DLD1 (cell line): ENCODE measurements at regions not wholly inside any gene's neighbourhood (a gene's known extent, or its start where the extent isn't known, plus 50 kb on each side); places are given as distances from the start of the nearest gene placed in this dataset.

Source experiments
- in situ Hi-C: cut with HindIII; loops from 2 replicates; pipeline ENCODE4 v1.10.0; 2017; ENCODE audit warnings: low sequenced_read_pairs

DNA sequence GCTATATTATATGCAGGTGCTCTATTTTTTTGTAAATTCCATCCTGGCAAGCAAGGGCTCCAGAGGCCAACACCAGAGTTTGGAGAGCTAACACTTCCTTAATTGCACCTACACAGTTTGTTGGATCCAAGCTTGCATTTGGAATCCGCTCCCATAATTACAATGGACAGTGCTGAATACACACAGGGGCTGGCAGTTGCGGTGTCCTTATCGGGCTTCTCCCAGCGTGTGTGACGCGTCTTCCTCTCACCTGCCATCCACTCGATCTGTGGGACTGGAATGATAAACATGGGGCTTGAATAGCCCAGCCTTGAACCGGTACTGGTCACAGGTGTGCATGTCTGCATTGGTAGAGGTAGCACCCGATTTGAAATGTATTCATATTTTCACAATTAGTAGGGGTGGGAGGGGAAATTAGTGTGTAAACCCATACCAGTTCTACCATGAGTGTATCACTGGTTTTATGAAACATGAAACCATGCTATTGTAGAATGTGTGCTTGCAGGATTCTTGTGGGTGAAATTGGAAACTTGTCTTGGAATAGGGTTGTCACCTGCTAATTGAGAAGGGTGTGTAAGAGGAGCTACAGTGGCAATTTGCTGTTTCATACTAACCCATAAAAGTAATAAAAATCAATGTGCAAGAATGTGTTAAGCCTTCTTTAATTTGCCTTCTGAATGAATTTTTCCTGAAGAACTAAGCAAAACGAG is 316.5 kb downstream of the WDR11 start:
- in situ Hi-C loops: no loop called here

DNA sequence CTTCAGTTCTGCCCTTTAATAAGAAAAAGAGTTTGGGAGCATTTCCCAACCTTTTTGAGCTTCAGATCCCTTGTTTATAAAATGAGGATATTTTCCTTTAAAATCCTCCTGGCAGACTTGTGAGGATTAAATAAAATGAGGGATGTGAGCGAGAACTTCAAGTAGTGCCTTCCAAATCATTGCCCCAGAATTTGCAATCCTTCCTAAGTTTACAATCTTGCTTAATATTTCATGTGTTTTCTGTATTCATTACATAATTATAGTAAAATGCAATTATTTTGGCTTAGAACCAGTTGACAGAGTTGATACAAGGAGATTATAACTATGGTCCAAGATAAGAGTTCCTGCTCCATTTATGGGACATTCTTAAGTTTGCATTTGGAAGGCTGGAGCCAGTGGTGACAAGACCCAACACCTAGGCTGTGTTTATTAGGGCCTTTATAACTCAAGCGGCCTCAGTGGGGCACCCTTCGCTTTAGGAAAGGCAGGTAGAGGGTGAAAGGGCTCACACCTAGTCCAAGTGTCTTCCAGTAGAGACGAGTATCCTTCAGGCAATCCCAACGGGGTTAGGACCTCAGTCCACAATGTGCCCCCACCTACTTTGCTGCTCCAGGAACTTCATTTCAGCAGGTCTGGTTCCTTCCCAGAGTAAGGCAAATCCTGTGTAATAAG is 317.5 kb downstream of the WDR11 start:
- in situ Hi-C loops: no loop called here

DNA sequence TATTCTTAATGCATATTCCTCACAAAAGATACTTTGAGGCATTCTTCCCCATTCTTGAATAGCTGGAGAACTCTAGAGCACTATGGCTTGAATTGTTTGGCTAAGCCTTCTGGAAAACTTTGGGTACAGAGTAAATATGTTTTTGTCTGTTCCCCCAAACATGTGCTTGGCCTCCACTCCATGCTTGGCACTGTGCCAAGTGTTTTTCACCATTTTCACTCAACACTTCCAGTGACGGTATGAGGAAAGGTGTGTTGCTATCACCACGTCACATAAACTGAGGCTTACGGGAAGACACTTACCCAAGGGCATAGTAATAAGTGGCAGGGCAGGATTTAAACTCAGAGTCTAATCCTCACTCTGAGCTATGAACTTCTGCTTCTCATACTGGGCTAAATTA is 318.2 kb downstream of the WDR11 start:
- in situ Hi-C loops: no loop called here

DNA sequence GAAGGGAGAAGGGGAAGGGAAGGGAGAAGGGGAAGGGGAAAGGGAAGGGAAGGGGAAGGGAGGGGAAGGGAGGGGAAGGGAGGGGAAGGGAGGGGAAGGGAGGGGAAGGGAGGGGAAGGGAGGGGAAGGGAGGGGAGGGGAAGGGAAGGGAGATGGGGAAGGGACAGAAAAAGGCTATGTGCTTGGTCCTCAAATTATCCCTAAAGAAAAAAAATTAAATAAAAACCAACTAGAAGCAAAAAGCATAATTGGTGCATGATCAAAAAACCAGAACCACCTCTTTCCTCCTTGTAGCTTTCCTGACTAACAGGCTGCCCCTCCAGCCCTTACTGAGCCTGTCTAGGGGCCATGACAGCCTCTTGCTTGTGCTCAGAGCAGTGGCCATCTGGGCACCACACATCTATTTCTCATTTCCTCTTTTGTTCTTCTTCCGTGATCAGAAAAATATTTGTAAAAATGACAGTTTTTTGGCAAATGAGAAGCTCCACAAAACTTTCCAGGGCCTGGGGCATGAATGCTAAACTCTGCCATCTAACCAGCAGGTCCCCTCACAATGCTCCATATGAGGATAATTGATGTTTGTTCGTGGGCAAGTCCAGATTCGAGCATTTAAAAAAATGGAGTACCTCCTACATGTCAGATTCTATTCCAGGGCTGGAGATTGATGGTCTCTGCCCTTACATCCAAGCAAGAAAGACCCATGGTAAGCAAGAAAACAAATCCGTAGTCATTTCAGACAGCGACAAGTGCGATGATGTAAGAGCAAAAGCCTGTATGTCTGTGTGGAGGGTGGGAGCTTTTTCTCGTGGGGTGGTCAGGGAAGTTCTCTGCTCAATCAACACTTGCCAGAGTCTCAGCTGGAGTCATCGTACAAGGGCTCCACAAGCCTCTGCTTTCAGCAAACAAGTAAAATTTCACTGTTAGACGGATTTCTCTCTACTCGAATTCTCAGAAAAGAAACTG is 320.9 kb downstream of the WDR11 start:
- in situ Hi-C loops: no loop called here

DNA sequence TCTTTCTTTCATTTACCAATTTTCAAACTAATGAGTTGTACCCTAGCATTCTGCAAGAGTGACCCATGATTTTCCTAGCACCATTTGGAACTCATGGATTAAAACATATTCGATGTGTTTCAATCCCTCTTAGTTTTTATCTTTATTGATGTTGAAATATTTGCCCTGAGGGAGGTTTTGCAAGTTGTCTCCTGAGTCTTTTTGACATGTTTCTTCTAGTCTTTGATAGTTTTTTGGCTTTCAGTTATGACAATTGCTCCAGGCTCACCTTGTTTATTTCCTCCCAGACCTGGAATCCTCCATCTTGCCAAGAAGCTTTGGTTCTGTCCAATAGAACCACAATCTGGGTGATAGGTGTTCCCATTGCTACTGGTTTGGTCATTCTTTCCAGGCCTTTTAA is 327.8 kb downstream of the WDR11 start:
- in situ Hi-C loops: no loop called here

DNA sequence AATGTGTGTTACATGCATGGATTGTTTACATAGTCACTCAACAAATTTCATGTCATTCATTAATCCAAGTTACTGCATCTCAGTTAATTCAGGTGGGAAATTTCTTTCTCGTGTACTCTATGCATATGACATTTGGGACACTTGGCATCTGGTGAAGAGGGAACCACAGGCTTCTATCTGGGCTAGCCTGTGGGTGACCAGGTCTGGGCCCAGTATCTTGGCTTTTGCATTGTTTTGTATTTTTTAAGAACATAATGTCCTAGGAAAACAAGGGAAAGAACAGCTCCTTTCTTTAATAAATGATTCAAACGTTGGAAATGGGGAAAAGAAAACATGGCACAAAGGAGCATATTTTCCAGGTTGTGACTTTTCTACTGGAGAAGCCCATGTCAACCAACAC is 331.1 kb downstream of the WDR11 start:
- in situ Hi-C loops: no loop called here

DNA sequence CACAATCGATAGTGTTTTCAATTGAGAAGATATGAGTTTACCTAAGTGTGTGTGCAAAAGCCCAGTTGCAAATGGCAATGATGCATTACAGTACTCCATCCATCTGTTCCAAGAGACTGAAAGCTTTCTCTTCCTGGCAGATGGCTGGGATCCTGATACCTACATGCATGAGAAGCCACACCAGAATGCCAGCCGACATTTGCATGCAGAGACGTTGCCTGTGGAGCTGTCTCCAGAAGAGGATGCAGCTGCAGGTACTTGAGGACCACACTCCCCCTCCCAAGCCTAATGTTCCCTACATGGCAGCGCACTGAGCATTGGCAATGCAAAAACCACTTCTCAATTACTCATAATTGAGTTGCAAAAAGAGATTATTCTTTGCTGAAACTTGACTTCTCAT is 332.1 kb downstream of the WDR11 start:
- in situ Hi-C loops: no loop called here

DNA sequence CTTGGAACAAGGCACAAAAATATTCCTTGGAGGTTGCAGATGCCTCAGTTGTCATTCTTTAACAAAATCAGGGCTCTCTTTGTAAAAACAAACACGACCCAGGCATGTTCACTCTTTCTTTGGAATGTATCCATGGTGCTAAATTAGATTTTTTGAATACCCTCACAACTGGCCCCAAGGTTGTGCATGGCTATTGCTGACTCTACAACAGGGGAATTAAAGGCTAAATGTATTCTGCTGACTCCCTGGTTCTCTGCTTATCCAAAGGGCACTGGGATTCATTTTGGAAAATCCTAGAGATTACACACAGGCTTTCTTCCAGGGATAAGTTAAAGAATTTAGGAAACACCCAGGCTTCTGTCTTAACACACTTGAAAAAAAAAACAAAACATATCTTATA is 332.5 kb downstream of the WDR11 start:
- in situ Hi-C loops: no loop called here

DNA sequence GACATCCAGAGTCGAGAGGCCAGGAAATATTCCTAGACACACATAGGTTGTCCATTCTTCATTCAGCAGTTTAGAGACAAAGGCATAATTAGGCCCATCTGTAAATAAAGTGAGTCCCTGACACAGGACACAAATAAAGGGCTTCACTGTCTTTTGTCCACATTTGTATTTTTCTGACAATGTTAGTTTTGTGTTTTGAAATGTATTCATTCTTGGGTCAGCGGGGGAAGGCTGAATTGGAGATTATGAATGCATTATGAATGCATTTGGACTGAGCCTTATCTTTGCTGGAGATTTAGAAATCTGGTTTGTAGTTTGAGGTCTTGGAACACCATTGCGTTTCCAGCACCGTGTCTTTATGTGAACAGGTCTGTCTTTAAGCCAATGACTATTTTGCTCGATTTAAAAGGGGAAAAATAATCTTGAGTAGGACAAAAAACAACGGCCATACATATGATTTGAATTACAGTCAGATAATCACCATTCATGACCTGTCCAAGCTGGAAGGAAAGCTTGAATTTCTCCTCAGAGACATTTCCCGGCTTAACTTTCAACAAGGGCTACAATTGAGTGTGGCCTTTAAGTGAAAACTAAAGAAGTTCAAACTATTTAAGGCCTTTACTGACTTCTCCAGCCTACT is 334.8 kb downstream of the WDR11 start:
- in situ Hi-C loops: no loop called here

DNA sequence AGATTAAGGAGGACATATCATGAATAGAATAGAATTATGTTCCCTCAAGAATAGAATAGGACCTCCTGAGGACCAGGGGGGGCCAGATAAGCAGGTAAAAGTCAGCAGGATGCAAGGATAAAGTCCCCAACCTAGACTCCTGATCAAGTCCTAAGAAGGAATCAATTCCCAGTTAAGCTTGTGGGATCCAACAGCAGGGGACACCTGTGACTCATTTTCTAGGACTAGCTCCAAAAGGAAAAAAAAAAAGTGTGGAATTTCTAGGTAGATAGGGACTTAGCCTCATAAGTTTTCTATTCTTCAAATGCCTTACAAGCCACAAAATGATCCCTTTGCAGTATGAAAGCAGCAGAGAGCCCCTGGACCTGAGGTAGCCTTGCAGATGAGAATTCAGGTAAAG is 336.2 kb downstream of the WDR11 start:
- in situ Hi-C loops: no loop called here

DNA sequence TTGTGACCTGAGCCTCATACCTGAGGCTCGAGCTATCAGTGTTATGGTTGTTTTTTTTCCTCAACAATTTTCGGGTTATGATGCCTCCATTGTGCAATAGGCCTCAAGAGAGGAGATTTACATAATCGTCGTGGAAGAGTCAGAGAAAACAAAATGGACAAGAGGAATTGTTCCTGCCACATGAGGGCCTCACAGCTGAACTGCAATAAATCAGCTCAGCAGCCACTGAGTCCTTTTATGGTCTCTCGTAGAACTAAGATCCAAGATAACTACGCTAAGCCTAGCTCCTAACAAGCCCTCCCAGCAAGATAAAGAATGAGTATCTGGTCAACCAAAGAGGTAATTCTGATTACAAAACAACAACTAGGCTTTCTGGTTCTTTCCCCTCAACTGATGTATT is 336.8 kb downstream of the WDR11 start:
- in situ Hi-C loops: no loop called here

DNA sequence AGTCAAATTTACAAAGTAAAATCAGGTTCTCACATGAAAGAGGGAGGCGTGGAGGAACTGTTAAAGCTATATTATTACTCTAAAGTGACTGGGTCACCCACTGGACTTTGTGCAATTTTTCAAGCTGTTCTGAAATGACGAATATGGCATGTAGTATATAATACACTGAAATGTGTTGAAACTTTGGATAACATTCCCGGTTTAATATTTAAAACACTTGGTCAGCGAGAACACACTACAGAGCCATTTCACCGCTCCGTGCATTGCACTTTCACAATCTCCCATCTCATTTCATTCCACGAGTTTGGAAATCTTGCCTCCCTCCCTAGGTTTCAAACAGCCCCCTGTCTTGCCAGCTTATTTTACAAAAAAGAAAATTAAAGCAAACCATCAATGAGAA is 337.9 kb downstream of the WDR11 start:
- in situ Hi-C loops: no loop called here

DNA sequence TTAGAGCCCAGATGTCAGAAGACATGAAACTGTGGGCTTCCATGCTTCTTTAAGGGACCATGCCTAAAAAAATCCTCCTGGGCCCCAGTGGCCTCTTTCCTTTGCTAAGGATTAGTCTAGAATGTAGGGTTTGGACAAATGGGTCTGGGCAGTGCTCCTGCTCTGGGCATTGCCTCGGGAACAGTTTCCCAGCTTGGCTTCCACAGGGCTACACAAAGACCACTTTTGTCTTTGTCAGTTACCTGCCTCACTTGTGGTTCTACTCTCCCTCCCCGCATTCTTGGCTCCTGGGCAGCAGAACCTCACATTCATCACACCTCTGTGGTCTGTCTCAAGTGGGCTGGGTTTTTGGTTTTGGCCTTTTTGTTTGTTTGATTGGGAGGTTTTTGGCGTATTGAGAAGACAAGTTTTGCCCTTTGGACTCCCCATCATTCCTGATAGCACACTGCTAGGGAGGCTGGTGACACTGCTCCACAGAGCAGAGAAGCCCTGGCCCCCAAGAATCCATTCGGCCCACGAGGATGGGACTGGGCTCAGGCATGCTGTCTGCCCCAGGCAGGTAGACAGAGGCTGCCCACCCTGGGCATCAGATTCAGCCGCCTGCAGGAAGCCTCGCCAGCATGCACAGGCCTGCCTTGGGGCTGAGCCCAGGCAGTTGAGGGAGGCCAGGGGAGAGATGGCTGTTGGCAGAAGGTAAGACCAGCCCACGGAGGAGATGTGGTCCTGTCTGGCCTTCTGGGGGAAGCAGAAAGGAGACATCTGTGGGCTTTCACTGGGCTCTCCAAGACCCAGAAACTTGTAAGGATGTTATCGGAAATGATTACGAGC is 343.7 kb downstream of the WDR11 start:
- in situ Hi-C loops: no loop called here

DNA sequence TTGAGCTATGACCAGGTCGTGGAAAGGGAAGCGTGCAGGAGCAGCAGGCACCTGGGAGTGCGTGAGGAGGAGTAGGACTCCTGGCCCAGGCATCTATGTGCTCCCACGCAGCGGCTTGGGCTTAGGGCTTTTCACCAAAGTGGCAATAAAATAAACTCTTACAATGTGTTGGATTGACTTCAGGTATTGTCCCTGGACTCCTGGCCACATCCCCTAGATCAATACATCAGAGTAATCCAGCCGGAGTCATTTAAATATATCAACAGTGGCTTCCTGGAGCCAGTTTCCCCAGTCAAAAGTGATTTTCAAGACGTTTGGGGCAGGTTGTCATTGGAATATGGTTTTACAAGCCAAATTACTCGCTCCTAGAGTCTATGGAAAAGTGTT is 344.4 kb downstream of the WDR11 start:
- in situ Hi-C loops: no loop called here

DNA sequence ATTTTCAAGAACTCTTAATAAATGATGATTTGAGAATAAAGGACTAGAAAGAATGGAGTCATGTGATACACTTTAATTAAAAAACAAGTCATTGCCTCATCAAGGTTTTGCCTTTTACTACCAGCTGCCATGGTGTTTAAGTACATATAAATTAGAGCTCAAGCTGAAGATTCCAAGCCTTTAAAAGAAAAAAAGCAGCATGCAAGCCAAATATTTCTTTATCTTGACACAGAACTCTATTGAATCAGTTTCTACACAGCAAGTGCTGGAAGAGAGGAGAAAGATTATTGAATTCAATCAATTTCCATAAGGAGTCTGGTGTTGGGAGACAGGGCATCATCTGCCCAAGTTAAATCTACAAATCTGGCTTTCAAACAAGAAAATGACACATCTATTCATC is 347.9 kb downstream of the WDR11 start:
- in situ Hi-C loops: no loop called here

DNA sequence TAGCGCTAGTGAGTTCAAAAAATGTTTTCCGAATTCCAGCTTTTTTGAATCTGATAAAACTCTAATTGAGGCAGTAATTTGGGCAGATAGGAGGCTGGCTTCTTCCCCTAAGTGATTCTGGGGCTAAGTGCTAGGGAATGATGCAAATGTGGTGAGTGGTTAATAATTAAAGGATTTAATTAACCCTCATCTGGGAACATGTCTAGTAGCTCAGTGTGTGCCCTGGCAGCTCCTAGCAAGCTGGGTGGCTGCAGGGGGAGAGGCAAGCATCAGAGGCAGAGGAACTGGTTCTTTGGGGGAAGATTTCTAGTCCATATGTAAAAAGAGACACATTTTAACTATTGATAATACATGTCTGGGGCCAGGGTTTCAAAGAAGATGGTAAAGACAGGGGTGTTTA is 354.5 kb downstream of the WDR11 start:
- in situ Hi-C loops: no loop called here

DNA sequence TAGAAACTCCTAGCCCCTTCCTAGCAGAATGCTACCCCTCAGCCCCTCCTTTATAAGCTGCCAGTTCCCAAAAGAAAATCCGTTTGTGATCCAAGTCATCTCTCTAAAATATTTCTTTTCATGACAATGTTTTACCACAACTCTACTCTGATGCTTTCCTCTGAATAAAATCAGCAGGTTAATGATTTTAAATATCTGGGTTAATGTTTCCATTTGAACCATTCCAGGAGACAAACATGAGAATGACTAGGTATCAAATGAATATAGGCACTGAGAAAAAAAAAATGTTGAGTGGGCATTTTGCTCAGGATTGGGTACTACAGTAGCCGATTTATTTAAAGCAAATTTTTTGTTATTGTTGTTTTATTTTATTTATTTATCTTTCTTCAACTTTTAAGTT is 360.3 kb downstream of the WDR11 start:
- in situ Hi-C loops: no loop called here

DNA sequence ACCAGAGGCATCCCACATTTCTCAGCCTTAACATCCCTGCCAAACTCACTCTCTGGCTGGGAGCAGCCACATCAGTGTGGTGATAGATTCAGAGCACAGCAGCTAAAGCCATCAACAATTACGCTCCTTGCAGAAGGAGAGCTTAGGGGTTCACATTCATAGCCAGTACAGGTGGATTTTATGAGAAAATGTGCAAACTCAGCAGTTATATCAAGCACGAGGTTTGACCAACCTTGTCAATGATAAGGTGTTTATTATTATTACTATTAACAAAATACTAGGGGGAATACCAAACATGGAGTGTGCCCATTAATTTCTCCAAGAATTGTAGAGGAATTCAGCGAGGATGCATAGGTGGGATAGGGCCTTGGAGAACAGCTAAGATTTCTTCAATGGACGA is 362.3 kb downstream of the WDR11 start:
- in situ Hi-C loops: no loop called here

DNA sequence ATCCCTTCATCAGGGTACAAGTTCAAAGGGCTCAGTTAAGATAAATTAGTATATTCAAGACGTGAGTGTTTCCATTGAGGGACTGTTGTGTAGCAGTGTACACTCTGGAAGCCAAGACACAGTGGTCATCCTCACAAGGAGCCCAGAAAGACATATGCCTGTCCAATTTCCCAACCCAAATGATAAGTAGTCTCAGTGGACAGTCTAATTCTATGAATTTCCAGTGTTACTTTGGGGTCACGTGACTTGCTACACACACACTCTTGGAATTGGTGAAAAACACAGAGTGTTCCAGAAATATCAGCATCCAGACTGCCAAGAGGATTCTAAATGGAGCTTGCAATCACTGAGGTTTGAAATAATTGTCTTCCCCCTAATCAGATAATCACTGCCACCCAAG is 365.1 kb downstream of the WDR11 start:
- in situ Hi-C loops: no loop called here

DNA sequence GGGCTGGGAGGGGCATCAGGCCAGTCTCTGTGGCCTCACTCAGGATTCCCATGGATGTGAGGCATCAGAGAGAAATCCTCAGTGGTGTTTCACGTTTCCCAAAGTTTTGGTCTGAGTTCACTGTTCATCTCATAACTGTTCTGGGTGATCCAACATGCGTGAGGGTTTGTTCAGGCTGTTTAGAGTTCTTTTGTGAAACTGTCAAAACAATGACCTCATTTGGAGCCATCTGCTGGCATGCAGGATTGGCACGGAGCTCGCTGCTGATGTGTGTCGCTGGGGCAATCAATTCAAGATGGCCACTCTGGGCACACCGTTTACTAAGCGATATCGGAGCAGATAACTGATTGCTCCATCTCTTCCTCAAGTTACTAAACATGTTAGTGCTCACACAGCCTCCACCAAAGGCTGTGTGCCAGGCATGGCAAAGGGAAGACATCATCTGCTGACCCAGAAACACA is 365.6 kb downstream of the WDR11 start:
- in situ Hi-C loops: no loop called here
